ENCODE measurements at regions not wholly inside any gene's neighbourhood (a gene's known extent, or its start where the extent isn't known, plus 50 kb on each side); places are given as distances from the start of the nearest gene placed in this dataset.

GRCh38 chr15:53862386-53862785 is 102.9 kb upstream of the WDR72 start:
- ChIA-PET POLR2A (no interaction called here), CTCF (no interaction called here)
- H3K79me2 ChIP-seq (ENCODE audit: control insufficient read depth, insufficient read depth, low read length), result no peaks in the 10 kb centered on the region
- intact Hi-C loops (cut with micrococcal nuclease), result no loop called here
- H3K4me1 Mint-ChIP-seq, result no peaks in the 10 kb centered on the region
- no peaks in the 10 kb centered on the region for H3K36me3 ChIP-seq (replicated peaks in 1 of 2; ENCODE audit: control extremely low read depth in 1 of 2, control insufficient read depth in 1 of 2, extremely low read depth in 1 of 2, insufficient read depth in 2 of 2, low read length in 1 of 2)
- H3K4me3 ChIP-seq (ENCODE audit: control extremely low read depth in 1 of 5, extremely low read depth in 1 of 5, insufficient read depth in 1 of 5, low read depth in 2 of 5, low read length in 4 of 5), result no peak overlapping the region
- H3K4me3 Mint-ChIP-seq, result no peak overlapping the region
- H3K27ac Mint-ChIP-seq, result no peak overlapping the region
- no CpG with 5 or more reads among the region's 3 CpGs for WGBS (ENCODE audit: insufficient coverage)
- H3K9me3 Mint-ChIP-seq (ENCODE audit: insufficient read depth), result no peaks in the 10 kb centered on the region
- TF ChIP-seq, protein P1, sequence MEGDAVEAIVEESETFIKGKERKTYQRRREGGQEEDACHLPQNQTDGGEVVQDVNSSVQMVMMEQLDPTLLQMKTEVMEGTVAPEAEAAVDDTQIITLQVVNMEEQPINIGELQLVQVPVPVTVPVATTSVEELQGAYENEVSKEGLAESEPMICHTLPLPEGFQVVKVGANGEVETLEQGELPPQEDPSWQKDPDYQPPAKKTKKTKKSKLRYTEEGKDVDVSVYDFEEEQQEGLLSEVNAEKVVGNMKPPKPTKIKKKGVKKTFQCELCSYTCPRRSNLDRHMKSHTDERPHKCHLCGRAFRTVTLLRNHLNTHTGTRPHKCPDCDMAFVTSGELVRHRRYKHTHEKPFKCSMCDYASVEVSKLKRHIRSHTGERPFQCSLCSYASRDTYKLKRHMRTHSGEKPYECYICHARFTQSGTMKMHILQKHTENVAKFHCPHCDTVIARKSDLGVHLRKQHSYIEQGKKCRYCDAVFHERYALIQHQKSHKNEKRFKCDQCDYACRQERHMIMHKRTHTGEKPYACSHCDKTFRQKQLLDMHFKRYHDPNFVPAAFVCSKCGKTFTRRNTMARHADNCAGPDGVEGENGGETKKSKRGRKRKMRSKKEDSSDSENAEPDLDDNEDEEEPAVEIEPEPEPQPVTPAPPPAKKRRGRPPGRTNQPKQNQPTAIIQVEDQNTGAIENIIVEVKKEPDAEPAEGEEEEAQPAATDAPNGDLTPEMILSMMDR (IDR thresholded peaks at IDR 0.05), result no peak
- no peak for TF ChIP-seq EZH2 (IDR thresholded peaks at IDR 0.05; ENCODE audit: borderline replicate concordance, insufficient read depth, low read depth, low read length, poor library complexity, severe bottlenecking)
- H3K27ac ChIP-seq (ENCODE audit: low read length in 2 of 2), result no peak overlapping the region
- H3K9ac ChIP-seq (ENCODE audit: low read length), result no peak overlapping the region
- no peaks in the 10 kb centered on the region for H3K27me3 ChIP-seq (replicated peaks in 1 of 4; ENCODE audit: control extremely low read depth in 1 of 4, control insufficient read depth in 3 of 4, insufficient read depth in 4 of 4, low read length in 3 of 4)
- no peak overlapping the region for H2AFZ ChIP-seq (ENCODE audit: insufficient read depth, low read depth, low read length, poor library complexity, severe bottlenecking)
- no peaks in the 10 kb centered on the region for H3K4me1 ChIP-seq (ENCODE audit: control insufficient read depth in 2 of 2, insufficient read depth in 2 of 2, low read length in 2 of 2)
- no peaks in the 10 kb centered on the region for H4K20me1 ChIP-seq (ENCODE audit: control insufficient read depth, insufficient read depth, low read length, poor library complexity, severe bottlenecking)
- ATAC-seq (ENCODE audit: low read depth), result no peak
- H3K27me3 Mint-ChIP-seq, result no peaks in the 10 kb centered on the region
- no peak for DNase-seq
- H3K9me3 ChIP-seq (ENCODE audit: control extremely low read depth in 1 of 3, control insufficient read depth in 2 of 3, insufficient read depth in 1 of 3, low read length in 2 of 3), result peaks cover 0 to 1% (median 0%) of the 10 kb centered on the region in 3 donors
- H3K4me2 ChIP-seq (replicated peaks; ENCODE audit: low read depth, low read length, poor library complexity, severe bottlenecking), result no peak overlapping the region

DNA sequence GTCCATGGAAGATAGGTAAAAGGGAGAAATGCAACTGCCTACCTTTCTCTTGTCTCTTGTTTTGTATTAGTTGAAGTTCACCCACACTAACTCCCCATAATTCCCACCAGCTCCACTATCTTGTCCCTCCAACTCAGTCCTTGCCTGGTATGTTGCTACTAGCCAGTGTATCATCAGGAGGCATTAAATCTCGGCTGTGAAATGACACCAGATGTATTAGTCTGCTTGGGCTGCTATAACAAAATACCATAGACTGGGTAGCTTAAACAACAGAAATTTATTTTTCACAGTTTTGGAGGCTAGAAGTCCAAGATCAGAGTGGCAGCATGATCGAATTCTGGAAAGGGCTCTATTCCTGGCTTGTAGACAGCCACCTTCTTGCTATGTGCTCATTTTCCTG is 102.3 kb upstream of the WDR72 start:
- Mint-ChIP-seq H3K27me3 (no peaks in the 10 kb centered on the region), H3K27ac (no peak overlapping the region), H3K4me1 (no peaks in the 10 kb centered on the region), H3K9me3 (ENCODE audit: insufficient read depth) (no peaks in the 10 kb centered on the region), H3K4me3 (no peak overlapping the region)
- ChIA-PET CTCF (no interaction called here), POLR2A (no interaction called here)
- H3K4me3 ChIP-seq (ENCODE audit: control extremely low read depth in 1 of 5, extremely low read depth in 1 of 5, insufficient read depth in 1 of 5, low read depth in 2 of 5, low read length in 4 of 5), result no peak overlapping the region
- no peak overlapping the region for H3K9ac ChIP-seq (ENCODE audit: low read length)
- no peaks in the 10 kb centered on the region for H3K4me1 ChIP-seq (ENCODE audit: control insufficient read depth in 2 of 2, insufficient read depth in 2 of 2, low read length in 2 of 2)
- peaks cover 0 to 1% (median 0%) of the 10 kb centered on the region in 3 donors for H3K9me3 ChIP-seq (ENCODE audit: control extremely low read depth in 1 of 3, control insufficient read depth in 2 of 3, insufficient read depth in 1 of 3, low read length in 2 of 3)
- H4K20me1 ChIP-seq (ENCODE audit: control insufficient read depth, insufficient read depth, low read length, poor library complexity, severe bottlenecking), result no peaks in the 10 kb centered on the region
- no peaks in the 10 kb centered on the region for H3K79me2 ChIP-seq (ENCODE audit: control insufficient read depth, insufficient read depth, low read length)
- H3K27ac ChIP-seq (ENCODE audit: low read length in 2 of 2), result no peak overlapping the region
- TF ChIP-seq EZH2 (IDR thresholded peaks at IDR 0.05; ENCODE audit: borderline replicate concordance, insufficient read depth, low read depth, low read length, poor library complexity, severe bottlenecking), result no peak
- TF ChIP-seq, protein P1 (IDR thresholded peaks at IDR 0.05), result no peak
- no peaks in the 10 kb centered on the region for H3K27me3 ChIP-seq (replicated peaks in 1 of 4; ENCODE audit: control extremely low read depth in 1 of 4, control insufficient read depth in 3 of 4, insufficient read depth in 4 of 4, low read length in 3 of 4)
- no peaks in the 10 kb centered on the region for H3K36me3 ChIP-seq (replicated peaks in 1 of 2; ENCODE audit: control extremely low read depth in 1 of 2, control insufficient read depth in 1 of 2, extremely low read depth in 1 of 2, insufficient read depth in 2 of 2, low read length in 1 of 2)
- H3K4me2 ChIP-seq (replicated peaks; ENCODE audit: low read depth, low read length, poor library complexity, severe bottlenecking), result no peak overlapping the region
- intact Hi-C loops (cut with micrococcal nuclease), result no loop called here
- DNase-seq (no peak), ATAC-seq (ENCODE audit: low read depth) (no peak)
- WGBS (ENCODE audit: insufficient coverage), result 100% methylated on average over 1 of the region's 2 CpGs
- H2AFZ ChIP-seq (ENCODE audit: insufficient read depth, low read depth, low read length, poor library complexity, severe bottlenecking), result no peak overlapping the region
